ENCODE measurements at regions not wholly inside any gene's neighbourhood (a gene's known extent, or its start where the extent isn't known, plus 50 kb on each side); places are given as distances from the start of the nearest gene placed in this dataset.
"Not testable (repeated sequence)": the region's sequence is repeated elsewhere in the genome, so short reads cannot be mapped to it uniquely, and the experiment has no call there.

DNA sequence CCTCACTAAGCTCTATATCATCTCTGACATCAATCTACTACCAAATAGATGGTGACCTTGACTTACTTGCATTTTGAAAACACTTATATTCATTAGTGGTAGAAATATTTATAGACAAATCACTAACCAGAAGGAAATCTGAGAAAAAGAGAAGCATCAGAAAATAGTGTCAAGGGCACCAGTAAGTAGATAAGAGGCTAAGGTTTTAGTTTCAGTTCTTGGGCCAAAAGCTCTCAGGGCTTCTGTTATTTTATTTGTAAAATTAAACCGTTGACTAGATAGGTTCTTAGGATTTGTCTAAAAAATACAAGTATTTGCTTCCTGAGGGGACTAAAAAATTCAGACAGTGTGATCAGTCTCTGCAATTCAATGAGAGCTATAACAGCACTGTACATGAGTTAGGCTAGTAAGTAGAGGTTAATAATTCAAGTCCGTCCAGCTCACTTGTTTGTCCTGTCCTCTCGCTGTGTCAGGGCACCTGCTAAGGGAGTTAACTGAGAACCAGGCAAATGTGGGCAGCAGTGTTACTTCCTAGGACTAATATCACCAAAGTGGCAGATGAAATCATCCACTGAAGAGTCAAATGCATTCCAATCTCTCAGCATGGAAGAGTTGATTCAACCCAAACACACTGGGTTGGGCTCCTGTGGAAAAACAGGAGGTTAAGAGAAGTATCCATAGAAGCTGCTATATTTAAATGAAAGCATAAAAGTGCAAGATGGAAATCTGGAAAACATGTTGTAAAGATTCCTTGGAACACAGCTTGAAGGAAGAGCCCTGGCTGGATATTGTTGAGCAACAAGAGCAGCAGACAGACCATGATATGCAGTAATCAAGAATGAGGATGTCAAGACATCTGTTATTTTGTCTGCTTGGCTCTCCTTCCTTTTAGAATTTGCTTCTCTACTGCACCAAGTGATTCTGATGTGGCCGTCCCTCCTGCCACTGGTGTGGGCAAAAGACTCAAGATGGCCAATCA, 134.9 kb upstream of the ZBTB20 start:
- no peaks in the 10 kb centered on the region for H3K36me3 Mint-ChIP-seq (ENCODE audit: low read depth)
- peaks cover 3% of the 10 kb centered on the region for H3K9me3 Mint-ChIP-seq
- no peak overlapping the region for H3K27ac Mint-ChIP-seq
- ATAC-seq (replicated peaks) = no peak
- no peaks in the 10 kb centered on the region for H3K27me3 Mint-ChIP-seq
- H3K4me3 Mint-ChIP-seq = no peak overlapping the region
- H3K4me1 Mint-ChIP-seq = peaks cover 13% of the 10 kb centered on the region

DNA sequence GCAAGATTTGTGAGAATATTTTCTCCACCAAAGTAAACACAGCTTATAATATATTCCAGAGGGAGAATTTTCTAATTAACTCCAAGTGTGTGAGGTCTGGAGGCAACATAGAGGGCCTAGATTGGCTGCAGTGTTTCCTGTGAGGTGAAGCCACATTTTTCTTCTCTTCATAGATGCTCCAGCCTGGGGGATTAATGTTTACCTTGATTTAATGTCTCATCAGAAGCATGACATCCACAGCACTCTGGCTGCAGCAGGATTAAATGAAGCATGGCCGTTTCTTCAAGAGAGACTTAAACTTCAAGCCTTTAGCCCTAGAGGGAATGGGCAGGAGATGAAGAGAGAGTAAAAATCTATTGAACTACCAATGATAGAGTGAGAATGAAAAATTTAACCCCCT, 137.9 kb upstream of the ZBTB20 start:
- no peak overlapping the region for H3K27ac Mint-ChIP-seq
- peaks cover 7% of the 10 kb centered on the region for H3K4me1 Mint-ChIP-seq
- H3K9me3 Mint-ChIP-seq = no peaks in the 10 kb centered on the region
- H3K27me3 Mint-ChIP-seq = no peaks in the 10 kb centered on the region
- no peaks in the 10 kb centered on the region for H3K36me3 Mint-ChIP-seq (ENCODE audit: low read depth)
- ATAC-seq (replicated peaks) = no peak
- H3K4me3 Mint-ChIP-seq = no peak overlapping the region

GRCh38 chr3:115286529-115287197, 139.6 kb upstream of the ZBTB20 start:
- no peak for ATAC-seq (replicated peaks)
- no peak overlapping the region for H3K4me3 Mint-ChIP-seq
- no peaks in the 10 kb centered on the region for H3K9me3 Mint-ChIP-seq
- no peaks in the 10 kb centered on the region for H3K4me1 Mint-ChIP-seq
- no peaks in the 10 kb centered on the region for H3K27me3 Mint-ChIP-seq
- H3K36me3 Mint-ChIP-seq (ENCODE audit: low read depth) = no peaks in the 10 kb centered on the region
- no peak overlapping the region for H3K27ac Mint-ChIP-seq

DNA sequence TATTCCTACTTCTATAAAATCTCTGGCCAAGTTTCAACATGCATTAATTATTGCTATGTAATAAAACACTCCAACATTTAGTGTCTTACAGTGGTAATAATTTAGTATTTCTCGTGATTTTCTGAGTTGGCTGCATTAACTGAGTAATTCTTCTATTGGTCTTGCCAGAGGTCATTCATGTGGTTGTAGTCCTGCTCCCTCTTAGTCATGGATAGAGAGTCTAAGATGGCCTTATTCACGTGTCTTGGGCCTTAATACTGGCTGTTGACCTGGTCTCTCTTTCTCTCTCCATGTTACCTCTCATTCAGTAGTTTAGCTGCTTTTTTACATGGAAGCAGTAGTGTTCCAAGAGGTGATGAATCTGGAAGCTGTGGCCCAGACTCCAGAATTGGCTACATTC, 140.1 kb upstream of the ZBTB20 start:
- Mint-ChIP-seq H3K9me3 (no peaks in the 10 kb centered on the region), H3K27ac (no peak overlapping the region), H3K4me3 (no peak overlapping the region), H3K4me1 (no peaks in the 10 kb centered on the region), H3K36me3 (ENCODE audit: low read depth) (no peaks in the 10 kb centered on the region), H3K27me3 (no peaks in the 10 kb centered on the region)
- ATAC-seq (replicated peaks) = no peak

DNA sequence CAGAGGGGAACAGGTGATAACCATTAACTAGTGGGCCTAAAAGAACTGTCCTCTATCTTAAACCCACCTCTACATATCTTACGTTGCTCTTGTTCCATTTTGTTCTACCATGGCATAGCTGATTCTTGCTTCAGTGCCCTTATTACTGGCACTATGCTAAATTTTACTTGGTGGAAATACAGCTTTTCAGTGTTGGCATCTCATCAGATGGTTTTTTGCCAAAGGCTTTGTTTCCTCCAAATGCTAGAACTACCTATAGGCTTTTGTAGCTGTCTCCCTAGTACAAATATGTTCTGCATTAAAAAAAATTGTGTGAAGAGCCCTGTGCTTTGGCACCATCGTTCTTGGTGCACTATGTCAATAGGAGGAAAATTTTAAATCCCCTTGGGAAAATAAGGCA, 145.0 kb upstream of the ZBTB20 start:
- H3K27ac Mint-ChIP-seq = no peak overlapping the region
- no peaks in the 10 kb centered on the region for H3K36me3 Mint-ChIP-seq (ENCODE audit: low read depth)
- H3K27me3 Mint-ChIP-seq = peaks cover 3% of the 10 kb centered on the region
- H3K4me1 Mint-ChIP-seq = no peaks in the 10 kb centered on the region
- no peaks in the 10 kb centered on the region for H3K9me3 Mint-ChIP-seq
- H3K4me3 Mint-ChIP-seq = no peak overlapping the region
- no peak for ATAC-seq (replicated peaks)

DNA sequence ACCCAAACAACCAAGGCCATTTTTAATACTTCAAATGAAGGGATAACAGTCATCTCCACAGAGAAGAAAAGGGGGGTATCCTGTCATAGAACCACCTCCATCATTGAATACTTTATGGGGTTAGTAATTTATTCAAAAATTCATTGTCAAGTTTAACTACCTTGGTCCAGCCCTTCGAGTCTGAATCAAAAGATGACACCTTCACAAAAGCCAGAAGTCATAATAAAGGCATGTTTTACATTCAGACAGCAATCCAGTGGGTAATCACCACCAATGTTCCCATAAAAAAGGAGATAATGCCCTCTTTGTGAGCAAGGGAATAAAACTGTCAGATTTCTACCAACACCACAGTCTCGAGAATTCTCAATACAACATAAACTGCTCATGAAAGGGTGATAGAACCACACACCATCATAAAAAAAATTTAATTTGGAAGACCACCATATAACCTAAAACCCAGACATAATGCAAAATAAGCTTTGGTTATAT, 145.6 kb upstream of the ZBTB20 start:
- ATAC-seq (replicated peaks) = no peak
- peaks cover 3% of the 10 kb centered on the region for H3K27me3 Mint-ChIP-seq
- no peaks in the 10 kb centered on the region for H3K36me3 Mint-ChIP-seq (ENCODE audit: low read depth)
- no peaks in the 10 kb centered on the region for H3K4me1 Mint-ChIP-seq
- no peaks in the 10 kb centered on the region for H3K9me3 Mint-ChIP-seq
- H3K4me3 Mint-ChIP-seq = no peak overlapping the region
- H3K27ac Mint-ChIP-seq = no peak overlapping the region

- ATAC-seq (replicated peaks) = no peak
- Mint-ChIP-seq H3K27me3 (peaks cover 3% of the 10 kb centered on the region), H3K36me3 (ENCODE audit: low read depth) (no peaks in the 10 kb centered on the region), H3K27ac (no peak overlapping the region), H3K4me3 (no peak overlapping the region), H3K9me3 (no peaks in the 10 kb centered on the region), H3K4me1 (no peaks in the 10 kb centered on the region)
Observed at GRCh38 chr3:115293321-115293720, 146.2 kb upstream of the ZBTB20 start.

DNA sequence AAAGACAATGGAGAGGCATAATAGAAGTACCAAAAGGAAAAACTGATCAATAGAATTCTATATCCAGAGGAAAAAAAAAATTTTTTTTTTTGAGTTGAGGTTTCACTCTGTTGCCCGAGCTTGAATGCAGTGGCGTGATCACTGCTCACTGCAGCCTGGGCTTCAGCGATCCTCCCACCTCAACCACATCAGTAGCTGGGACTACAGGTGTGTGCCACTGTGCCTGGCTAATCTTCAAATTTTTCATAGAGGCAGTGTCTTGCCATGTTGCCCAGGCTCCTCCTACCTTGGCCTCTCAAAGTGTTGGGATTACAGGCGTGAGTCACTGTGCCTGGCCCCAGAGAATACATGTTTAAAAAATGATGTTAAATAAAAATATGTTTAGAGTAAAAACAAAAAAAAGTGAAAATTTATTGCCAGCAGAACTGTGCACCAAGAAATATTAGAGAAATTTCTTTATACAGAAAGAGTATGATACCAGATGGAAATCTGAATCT, 154.3 kb upstream of the ZBTB20 start:
- no peak for ATAC-seq (replicated peaks)
- no peaks in the 10 kb centered on the region for H3K4me1 Mint-ChIP-seq
- H3K36me3 Mint-ChIP-seq (ENCODE audit: low read depth) = no peaks in the 10 kb centered on the region
- no peak overlapping the region for H3K27ac Mint-ChIP-seq
- H3K4me3 Mint-ChIP-seq = no peak overlapping the region
- H3K27me3 Mint-ChIP-seq = no peaks in the 10 kb centered on the region
- no peaks in the 10 kb centered on the region for H3K9me3 Mint-ChIP-seq

- H3K4me3 Mint-ChIP-seq; ATAC-seq (replicated peaks); H3K9me3 Mint-ChIP-seq; H3K27ac Mint-ChIP-seq; H3K4me1 Mint-ChIP-seq; H3K27me3 Mint-ChIP-seq; H3K36me3 Mint-ChIP-seq (ENCODE audit: low read depth): not testable (repeated sequence)
Observed at GRCh38 chr3:115317953-115318352, 170.9 kb upstream of the ZBTB20 start.

- ATAC-seq (replicated peaks) = no peak
- Mint-ChIP-seq H3K36me3 (ENCODE audit: low read depth) (no peaks in the 10 kb centered on the region), H3K27ac (no peak overlapping the region), H3K27me3 (no peaks in the 10 kb centered on the region), H3K4me3 (no peak overlapping the region), H3K4me1 (no peaks in the 10 kb centered on the region), H3K9me3 (peaks cover 9% of the 10 kb centered on the region)
Observed at GRCh38 chr3:115321400-115321805, 174.3 kb upstream of the ZBTB20 start.

DNA sequence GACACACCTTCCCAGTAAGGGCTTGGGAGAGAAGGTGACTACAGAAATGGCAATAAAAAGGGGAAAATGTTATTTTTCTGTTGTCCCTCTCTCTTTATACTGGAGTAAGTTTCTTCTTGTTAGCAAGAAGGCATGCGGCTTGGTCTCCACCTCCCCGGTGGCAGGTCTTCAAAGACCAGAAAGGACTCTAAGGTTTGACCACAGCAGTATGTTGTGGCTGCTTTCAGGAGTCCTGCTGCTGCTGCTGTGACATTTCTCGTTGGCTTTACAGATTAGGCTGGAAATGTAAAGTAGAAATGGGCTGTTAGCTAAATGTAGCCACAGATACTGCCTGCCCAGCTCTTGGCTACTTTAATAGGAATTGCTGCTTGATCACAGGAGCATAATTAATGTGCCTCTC, 175.8 kb upstream of the ZBTB20 start:
- peaks cover 5% of the 10 kb centered on the region for H3K9me3 Mint-ChIP-seq
- H3K27me3 Mint-ChIP-seq = no peaks in the 10 kb centered on the region

DNA sequence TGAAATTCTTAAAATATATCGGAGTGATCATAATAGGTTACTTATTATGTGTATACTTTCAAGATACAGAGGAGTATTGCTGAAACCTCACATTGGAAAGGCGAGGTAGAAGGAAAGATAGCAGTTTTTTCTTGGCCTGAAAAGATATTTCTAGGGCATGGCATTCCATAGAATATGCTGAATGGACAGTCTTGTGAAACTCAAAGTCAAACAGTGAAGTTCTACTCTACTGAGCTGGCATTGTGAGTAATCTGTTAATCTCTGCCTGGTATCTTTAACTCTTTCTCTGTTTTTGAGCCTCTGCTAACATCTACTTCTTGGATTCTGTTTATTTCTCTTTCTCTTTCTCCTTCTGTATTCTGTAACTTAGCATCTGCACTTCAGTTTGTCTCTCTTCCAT, 176.3 kb upstream of the ZBTB20 start:
- ATAC-seq (replicated peaks) = no peak
- Mint-ChIP-seq H3K36me3 (ENCODE audit: low read depth) (no peaks in the 10 kb centered on the region), H3K27me3 (no peaks in the 10 kb centered on the region), H3K4me1 (no peaks in the 10 kb centered on the region), H3K9me3 (peaks cover 5% of the 10 kb centered on the region), H3K27ac (no peak overlapping the region), H3K4me3 (no peak overlapping the region)

More for the DNA sequence above, 175.8 kb upstream of the ZBTB20 start:
- Mint-ChIP-seq H3K27ac (no peak overlapping the region), H3K36me3 (ENCODE audit: low read depth) (no peaks in the 10 kb centered on the region), H3K4me3 (no peak overlapping the region), H3K4me1 (no peaks in the 10 kb centered on the region)
- ATAC-seq (replicated peaks) = no peak

DNA sequence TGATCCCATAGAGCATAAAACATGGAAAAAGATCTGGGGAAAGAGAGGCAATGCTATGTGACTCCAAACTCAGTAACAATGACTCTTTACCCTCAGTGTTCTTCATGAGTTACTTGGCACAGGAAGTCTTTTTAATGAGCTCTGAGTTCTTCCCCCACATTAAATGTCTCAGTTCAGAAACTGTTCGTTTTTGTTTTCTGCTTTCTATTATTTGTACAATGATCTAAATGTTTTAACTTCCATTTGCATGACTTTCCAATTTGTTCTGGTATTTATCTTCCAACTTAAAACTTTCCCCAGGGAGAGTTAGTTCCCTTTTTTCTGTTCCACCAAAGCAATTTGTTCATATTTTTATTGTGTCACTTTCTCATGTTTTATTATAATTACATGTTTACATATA, 177.0 kb upstream of the ZBTB20 start:
- Mint-ChIP-seq H3K9me3 (peaks cover 5% of the 10 kb centered on the region), H3K4me1 (no peaks in the 10 kb centered on the region), H3K36me3 (ENCODE audit: low read depth) (no peaks in the 10 kb centered on the region), H3K4me3 (no peak overlapping the region), H3K27me3 (no peaks in the 10 kb centered on the region), H3K27ac (no peak overlapping the region)
- no peak for ATAC-seq (replicated peaks)

- Mint-ChIP-seq H3K4me1 (no peaks in the 10 kb centered on the region), H3K27ac (no peak overlapping the region), H3K36me3 (ENCODE audit: low read depth) (no peaks in the 10 kb centered on the region), H3K4me3 (no peak overlapping the region), H3K9me3 (peaks cover 5% of the 10 kb centered on the region), H3K27me3 (no peaks in the 10 kb centered on the region)
- ATAC-seq (replicated peaks) = no peak
Observed at GRCh38 chr3:115325539-115325938, 178.5 kb upstream of the ZBTB20 start.

DNA sequence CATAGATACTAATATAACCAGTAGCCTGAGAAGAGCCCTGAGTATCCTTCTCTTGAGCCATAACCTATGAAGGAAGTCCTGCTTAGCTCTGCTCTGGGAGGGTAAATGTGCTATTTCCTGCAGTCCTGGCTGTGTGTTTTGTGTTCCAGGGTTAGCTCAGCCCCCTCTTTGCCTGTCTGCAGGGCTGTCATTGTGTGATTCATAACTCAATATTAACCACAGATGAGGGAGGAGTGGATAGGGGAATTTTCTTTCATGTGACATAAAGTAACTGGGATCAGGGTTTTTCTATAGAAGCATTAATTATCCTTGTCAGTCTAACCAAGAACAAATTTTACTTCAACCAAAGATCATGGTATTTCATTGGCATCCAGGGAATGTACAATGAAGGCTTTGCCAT, 183.3 kb upstream of the ZBTB20 start:
- Mint-ChIP-seq H3K4me1 (no peaks in the 10 kb centered on the region), H3K9me3 (peaks cover 3% of the 10 kb centered on the region), H3K36me3 (ENCODE audit: low read depth) (no peaks in the 10 kb centered on the region), H3K27me3 (no peaks in the 10 kb centered on the region), H3K4me3 (no peak overlapping the region), H3K27ac (no peak overlapping the region)
- ATAC-seq (replicated peaks) = no peak
